ENCODE measurements at regions not wholly inside any gene's neighbourhood (a gene's known extent, or its start where the extent isn't known, plus 50 kb on each side); places are given as distances from the start of the nearest gene placed in this dataset.

DNA sequence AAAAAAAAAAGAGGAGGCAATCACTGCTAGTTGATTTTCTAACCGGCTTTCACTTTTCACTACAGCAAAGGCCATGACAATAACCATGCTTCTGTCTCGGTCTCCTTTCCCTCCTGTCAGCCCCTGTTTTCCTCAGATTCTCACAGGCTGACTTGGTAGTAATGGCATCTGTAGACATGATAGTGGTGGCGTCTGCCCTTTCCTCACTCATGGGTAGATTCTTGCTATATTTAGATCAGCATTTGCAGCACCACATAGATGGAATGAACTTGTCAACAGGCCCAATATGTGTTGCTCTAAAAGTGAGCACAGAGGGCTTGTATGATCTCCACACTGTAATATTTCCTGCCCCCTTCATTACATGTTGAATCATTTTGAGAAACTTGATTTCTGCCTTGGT lies 120.3 kb upstream of the FTMT start:
- DNase-seq (ENCODE audit: low read depth in 2 of 2): no peak

DNA sequence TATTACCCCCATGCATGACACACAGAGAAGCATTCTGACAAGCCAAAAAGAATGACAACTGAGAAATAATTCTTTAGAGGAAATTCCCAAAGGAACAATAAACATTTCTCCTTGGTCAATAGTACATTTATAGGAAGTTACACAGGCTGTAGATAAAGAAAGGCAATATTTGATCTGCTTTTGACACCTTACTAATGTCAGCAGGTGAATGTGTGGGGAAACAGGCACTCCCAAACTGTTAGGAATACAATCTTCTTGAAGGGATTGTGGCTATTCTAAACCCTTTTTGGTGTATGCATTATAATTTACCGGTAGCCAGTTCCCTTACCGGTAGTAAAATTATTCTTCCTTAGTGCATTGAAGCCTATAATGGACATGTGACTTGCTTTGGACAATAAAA lies 116.1 kb upstream of the FTMT start:
- no peak for DNase-seq (ENCODE audit: low read depth in 2 of 2)

DNA sequence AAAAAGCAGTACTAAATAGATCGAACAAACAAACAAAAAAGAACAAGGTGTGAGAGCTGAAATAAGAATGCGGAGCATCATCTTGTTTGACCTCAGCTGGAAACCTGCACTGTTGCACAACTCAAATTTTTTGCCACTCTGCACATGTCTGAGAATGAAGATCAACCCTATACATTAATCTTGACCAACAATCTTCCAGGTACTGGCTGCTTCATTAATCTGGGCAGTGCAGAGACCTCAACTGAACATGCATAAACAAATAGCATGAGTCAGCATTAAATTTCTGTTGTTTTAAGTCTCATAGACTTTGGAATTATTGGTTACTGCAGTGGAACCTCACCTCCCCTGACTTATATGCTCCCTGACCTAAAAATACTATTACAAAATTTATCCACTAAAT lies 114.6 kb upstream of the FTMT start:
- DNase-seq (ENCODE audit: low read depth in 2 of 2): no peak

DNA sequence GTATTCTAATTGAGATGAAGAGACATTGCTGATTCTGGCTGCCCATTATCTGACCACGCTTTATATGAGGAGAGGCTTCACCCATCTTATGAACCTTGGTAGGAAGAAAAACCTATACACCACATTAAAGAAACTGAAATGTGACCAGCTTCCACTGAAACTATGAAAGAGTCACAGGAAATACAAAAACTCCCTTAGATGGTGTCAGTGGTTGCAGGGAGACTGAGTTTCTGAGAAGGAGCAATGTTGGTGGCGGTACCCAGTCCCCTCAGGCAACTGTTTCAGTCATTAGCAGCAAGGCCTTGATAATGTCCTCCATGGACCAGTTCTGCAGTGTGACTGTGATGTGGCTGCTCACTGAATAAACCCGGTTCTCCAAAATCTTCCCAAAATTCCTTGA lies 110.5 kb upstream of the FTMT start:
- no peak for DNase-seq (ENCODE audit: low read depth in 2 of 2)

DNA sequence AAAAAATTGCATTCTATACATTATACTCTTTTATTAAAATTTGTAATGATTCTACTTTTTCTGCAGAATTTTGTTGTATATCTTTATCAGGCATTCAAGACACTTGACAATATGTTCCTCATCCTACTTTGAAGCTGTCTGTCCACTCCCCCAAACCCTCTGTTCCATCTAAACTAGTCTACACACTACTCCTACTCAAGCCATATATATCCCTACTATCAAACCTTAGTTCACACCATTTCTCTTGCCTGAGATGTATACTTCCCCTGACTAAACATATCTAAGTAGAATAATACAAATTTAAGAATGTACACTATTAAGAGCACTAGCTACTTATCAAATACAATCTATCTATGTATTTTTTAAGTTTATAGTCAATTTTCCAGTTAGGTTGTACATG lies 107.1 kb upstream of the FTMT start:
- DNase-seq (ENCODE audit: low read depth in 2 of 2): no peak

DNA sequence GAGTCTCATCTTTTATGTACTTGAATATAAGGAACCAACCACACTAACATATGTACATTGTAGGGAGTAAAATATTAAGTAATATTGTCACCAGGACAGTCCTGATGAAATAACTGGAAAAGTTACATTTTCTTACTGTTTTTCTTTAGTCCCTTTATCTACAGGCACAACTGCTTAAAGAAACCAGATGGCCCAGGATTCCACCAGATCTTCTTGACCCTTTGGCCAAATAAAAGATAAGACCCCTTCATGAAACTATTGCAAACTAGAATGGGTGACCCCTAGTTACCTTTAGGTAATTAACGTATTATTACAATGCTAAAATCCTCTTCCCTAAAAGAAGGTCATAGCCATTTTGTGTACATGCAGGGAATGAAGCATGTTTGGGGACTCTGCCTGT lies 106.3 kb upstream of the FTMT start:
- no peak for DNase-seq (ENCODE audit: low read depth in 2 of 2)

DNA sequence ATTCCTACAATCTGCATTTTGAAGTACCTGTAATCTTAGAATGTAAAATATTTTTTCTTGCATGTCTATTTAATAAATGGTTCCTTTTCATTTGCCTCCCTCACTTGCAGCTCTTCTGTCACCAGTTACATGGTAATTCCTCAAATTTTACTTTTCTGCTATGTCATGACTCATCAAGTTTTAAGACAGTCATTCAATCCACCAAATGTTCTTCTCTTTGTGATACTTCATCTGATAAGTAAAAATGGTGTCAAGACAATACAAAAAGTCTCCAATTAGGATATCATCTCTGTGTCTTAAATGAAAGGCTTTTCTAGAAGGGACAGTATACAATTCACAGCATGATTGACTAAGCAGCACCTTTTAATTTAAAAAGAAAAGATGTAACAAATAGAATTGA lies 104.9 kb upstream of the FTMT start:
- DNase-seq (ENCODE audit: low read depth in 2 of 2): no peak

DNA sequence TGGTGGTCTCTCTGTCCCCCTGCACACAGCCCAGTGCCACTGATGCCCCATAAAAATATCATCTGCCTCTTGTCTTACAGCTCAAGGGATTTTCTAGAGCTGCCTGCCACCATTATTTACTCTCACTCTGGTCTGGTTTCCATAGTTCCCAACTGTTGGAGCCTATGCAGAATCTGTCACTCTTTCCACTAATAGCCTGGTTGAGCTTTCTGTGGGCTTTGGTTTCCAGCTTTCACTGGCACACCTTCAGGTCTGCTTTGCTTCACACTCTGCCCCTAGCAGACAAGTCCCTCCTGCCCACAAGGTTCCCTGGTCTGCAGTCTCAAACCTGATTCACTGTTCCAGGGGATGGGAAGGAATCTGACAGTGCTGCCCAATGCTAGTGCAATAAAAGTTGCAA lies 103.0 kb upstream of the FTMT start:
- no peak for DNase-seq (ENCODE audit: low read depth in 2 of 2)

DNA sequence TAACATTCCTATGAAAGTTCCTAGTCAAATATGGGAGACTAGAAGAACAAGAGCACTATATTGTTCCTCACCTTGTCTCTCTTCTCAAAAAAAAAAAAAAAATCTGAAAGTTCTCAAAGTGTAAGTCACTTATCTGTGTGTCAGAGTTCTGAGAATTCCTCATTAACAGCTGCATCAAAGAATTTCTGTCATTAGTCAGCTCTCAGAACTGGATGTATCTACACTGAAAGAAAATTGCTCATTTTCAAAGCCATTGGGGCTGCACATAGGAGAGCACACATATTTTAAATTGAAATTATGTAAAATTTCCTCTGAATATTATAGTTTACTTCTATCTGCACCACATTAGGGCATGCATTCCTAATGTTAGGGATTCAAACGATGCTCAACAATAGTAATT lies 99.5 kb upstream of the FTMT start:
- DNase-seq (ENCODE audit: low read depth in 2 of 2): no peak

DNA sequence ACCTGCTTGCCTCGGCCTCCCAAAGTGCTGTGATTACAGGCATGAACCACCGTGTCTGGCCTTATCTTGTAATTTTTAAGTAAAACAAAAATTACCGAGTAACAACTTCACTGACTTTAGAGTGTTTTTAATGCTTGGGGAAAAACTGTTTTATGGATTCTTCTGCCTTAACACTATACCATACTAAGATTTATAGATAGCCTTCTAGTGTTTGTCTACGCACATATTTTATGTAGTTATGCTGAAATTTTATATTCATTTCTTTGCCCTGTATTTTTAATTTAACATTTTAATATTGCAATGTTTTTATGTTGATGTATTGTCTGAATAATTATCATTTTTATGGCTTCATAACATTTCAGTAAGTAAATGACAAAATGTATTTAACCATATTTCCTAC lies 96.4 kb upstream of the FTMT start:
- no peak for DNase-seq (ENCODE audit: low read depth in 2 of 2)

DNA sequence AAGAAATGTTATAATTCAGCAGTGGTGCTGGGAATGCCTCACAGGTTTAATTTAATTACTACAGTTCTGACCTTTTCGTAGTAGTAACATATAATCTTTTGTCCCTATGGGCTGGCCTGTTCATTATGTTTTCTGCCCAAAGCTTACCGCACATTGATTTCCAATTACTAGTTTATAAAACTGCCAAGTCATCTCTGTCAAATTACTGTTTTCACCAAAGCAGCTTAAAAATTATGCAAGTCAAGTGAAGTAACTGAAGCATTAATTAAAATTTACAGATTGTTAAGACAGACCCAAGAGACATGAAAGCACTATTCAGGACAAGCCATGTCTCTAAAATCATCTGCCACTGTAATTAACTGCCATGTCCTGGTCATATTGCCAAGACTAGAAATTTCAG lies 93.9 kb upstream of the FTMT start:
- no peak for DNase-seq (ENCODE audit: low read depth in 2 of 2)

DNA sequence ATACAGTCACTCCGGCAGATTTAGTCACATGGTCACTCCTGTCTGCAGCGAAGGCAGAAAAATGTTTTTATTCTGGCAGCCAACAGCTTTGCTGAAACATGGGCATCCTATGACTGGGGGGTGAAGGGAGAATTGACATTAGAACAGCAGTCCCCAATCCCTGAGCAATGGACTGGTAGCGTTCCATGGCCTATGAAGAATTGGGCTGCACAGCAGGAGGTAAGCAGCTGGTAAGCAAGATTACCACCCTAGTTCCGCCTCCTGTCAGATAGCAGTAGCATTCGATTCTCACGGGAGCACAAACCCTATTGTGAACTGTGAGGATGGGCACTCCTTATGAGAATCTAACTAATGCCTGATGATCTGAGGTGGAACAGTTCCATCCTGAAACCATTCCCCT lies 93.1 kb upstream of the FTMT start:
- DNase-seq (ENCODE audit: low read depth in 2 of 2): no peak

DNA sequence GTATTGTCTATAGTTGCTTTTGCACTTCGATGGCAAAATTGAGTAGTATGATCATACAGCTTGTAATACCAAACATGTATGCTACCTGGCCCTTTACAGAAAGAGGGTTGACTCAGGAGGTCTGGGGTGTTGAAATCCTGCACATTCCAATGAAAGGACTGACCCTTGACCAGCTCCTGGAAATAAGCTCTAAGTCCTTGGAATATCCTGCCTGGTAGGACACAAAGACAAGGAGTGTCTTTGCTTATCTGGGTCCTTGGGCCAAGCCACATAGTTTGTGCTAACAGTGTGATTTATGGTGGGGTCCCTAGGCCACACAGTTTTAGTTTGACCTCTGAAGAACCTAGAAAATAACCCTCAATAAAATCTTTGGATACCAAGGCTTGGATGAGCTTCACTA lies 89.3 kb upstream of the FTMT start:
- DNase-seq (ENCODE audit: low read depth in 2 of 2): no peak

DNA sequence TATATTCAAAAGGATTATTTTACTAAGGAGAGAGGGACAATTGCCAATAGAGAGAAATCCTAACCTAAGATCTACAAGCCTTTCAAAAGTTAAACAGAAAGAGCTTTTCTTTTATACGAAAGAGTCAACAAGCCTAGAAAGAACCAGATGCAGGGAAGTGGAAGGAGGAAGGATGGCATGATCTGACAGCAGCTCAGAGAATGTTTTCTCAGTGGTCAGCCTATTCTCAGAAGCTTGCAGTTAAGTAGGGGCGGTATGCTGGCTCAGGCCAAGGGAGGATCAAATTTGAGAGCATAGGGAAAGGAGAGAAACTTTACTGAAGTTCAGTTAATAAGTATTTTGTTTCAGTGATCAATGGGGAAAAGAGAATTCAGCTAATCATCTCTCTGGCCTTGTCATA lies 88.0 kb upstream of the FTMT start:
- DNase-seq (ENCODE audit: low read depth in 2 of 2): no peak

DNA sequence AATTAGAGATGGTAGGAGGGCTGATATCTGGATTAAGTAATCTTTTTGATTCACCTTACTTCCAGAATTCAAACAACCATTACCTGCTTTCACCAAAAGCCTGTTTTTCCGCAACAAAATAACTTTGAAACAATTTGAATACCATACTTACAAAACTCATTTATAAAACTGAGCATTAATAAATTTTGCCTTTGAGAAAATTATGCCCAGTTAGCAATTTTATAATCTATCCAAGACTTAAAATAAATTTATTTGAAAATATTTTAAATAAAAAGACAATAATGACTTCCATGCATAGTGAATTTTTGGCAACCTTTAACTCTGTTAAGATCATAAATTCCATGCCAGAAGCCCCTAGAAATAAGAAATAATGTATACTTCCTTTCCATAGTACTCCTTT lies 71.3 kb upstream of the FTMT start:
- DNase-seq (ENCODE audit: low read depth in 2 of 2): no peak

DNA sequence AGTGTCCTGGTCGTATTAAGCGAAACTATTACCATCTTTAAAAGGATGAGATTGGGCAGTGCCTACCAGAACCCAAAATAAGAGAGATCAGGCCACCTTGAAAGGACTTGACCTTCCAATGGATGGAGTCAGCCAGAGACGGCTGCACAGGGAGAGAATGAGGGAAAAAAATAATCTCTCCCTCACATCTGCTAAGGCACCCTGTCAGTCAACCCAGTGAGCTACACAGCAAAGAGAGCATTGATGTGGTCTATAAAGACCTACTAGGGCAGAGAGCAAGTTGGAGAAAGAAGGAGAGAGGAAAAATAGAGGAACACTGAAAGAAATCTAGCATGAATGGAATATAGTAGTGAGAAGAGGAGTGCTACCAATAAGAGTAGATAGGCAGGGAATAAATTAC lies 68.0 kb upstream of the FTMT start:
- DNase-seq (ENCODE audit: low read depth in 2 of 2): no peak

DNA sequence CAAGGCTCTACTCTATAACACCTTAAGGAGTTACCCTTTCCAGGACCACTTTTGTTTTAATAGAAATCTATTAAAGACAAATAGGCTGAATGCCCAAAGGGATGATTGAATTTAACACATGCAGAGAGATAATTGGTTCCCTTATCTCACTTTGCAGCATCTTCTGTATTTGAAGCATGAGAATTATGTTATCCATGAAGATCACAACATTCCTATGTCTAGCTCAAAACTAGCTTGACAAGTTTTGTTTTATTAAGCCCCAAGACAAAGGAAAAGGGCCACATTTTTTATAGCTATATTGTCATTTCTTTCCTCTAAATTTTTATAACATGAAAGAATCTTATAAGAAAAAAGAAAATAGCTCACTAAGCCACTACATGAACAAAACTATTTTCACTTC lies 57.9 kb upstream of the FTMT start:
- no peak for DNase-seq (ENCODE audit: low read depth in 2 of 2)

DNA sequence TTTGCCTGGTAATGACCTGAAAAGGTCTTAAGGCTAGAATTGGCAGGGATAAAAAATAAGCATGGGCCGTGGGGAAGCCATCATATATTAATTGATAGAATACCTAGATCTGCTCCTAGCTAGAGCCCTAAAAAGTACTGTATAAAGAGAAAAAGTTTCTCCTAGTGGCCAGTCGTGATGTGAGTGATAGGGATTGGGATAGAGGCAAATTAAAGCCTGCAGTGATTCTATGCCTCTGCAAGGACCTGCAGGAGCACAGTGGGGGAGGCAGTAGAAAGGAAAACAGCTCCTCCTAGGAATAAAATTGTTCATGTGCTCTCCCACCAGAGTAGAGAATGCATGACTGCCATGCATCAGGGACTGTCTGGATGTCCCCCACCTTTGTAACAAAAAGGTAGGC lies 56.2 kb upstream of the FTMT start:
- no peak for DNase-seq (ENCODE audit: low read depth in 2 of 2)

DNA sequence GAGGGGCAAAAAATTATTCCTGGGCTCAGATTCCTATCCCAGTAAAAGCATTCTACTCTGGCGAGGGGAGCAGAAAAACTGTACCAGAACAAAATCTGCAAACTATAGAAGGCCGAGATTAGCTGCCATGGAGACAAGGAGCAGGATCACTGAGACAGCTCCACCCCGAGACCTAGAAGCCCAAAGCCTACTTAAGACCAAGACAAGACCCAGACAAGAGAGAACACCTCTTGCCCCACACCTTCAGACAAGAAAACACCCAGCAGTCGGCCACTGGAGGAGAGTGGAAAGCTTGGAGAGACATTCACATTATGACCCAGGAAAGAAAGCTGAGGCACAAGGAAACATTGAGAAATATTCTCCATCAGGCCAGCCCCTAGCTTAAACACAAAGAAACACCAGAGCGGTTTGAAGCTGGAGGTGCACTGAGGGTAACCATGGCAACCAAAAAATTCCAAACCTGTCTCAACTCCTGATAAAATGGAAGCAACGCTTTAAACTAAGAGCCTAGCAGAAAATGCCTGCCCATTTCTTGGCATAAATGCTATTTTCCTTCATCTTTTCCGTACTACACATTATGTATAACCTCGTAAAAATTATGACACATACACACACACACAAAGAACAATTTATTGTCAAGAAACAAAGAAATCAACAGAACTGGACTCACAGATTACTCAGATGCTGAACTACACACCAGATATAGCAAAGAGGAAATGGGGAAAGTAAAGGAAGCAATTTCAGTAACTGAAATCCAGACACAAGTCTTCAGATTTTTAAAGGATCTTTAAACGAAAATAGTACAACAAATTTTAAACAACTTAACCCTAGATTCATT lies 53.8 kb upstream of the FTMT start:
- DNase-seq (ENCODE audit: low read depth in 2 of 2): no peak

Measured in fibroblast of skin of left biceps (primary cell).